BLaER1 treated with 17β-estradiol and CSF1 and Interleukin-3, amounts not matched to agents 10 nM and 100 nM (cell line): ENCODE measurements at regions not wholly inside any gene's neighbourhood (a gene's known extent, or its start where the extent isn't known, plus 50 kb on each side); places are given as distances from the start of the nearest gene placed in this dataset.

Experiments used
- H3K27ac ChIP-seq, 11 experiments: shearing (Covaris generic); formaldehyde crosslinking; 2 replicates each; pipeline ENCODE4 v1.8.1; 2022
- H3K27me3 ChIP-seq, 11 experiments: shearing (Covaris generic); formaldehyde crosslinking; 2 replicates each; pipeline ENCODE4 v1.8.1; 2022
- H3K36me3 ChIP-seq, 11 experiments: shearing (Covaris generic); formaldehyde crosslinking; 2 replicates each; pipeline ENCODE4 v1.8.1; 2022
- H3K4me1 ChIP-seq, 10 experiments: shearing (Covaris generic); formaldehyde crosslinking; 2 replicates each; pipeline ENCODE4 v1.8.1; 2022
- H3K4me2 ChIP-seq, 11 experiments: shearing (Covaris generic); formaldehyde crosslinking; 2 replicates each; pipeline ENCODE4 v1.8.1; 2022
- H3K4me3 ChIP-seq, 10 experiments: shearing (Covaris generic); formaldehyde crosslinking; 2 replicates each; pipeline ENCODE4 v1.8.1; 2022
- H3K9ac ChIP-seq, 11 experiments: shearing (Covaris generic); formaldehyde crosslinking; 2 replicates each; pipeline ENCODE4 v1.8.1; 2022
- H3K9me3 ChIP-seq, 11 experiments: shearing (Covaris generic); formaldehyde crosslinking; replicated peaks in 1 of 11; 2 replicates each; pipeline ENCODE4 v1.8.1; 2022
- H4K20me1 ChIP-seq, 11 experiments: shearing (Covaris generic); formaldehyde crosslinking; 2 replicates each; pipeline ENCODE4 v1.8.1; 2022
- Cebpa-rat ChIP-seq, 11 experiments: shearing (Covaris generic); IDR thresholded peaks; 2 replicates each; pipeline ENCODE4 v1.8.1; 2022

- no peaks in the 10 kb centered on the region for H3K27me3 ChIP-seq
- no peaks in the 10 kb centered on the region for H3K36me3 ChIP-seq
- no peak overlapping the region for H3K4me2 ChIP-seq
- H3K9ac ChIP-seq: no peak overlapping the region
- no peak overlapping the region for H3K27ac ChIP-seq
- no peaks in the 10 kb centered on the region for H3K4me1 ChIP-seq
- H3K9me3 ChIP-seq: peaks cover 0 to 4% (median 0%) of the 10 kb centered on the region in 11 experiments; a peak in 3 of 22 replicates
- no peak for TF ChIP-seq Cebpa-rat (IDR thresholded peaks at IDR 0.05)
- no peaks in the 10 kb centered on the region for H4K20me1 ChIP-seq
- no peak overlapping the region for H3K4me3 ChIP-seq
Measured at GRCh38 chr13:60347174-60347573, 49.8 kb upstream of the TDRD3 start.
